IMR-90 (cell line): ENCODE measurements at regions not wholly inside any gene's neighbourhood (a gene's known extent, or its start where the extent isn't known, plus 50 kb on each side); places are given as distances from the start of the nearest gene placed in this dataset.

ENCODE experiments used
- ATAC-seq: fragments of 200-7000 bp; cut with Tn5 transposase; 2 replicates; pipeline ENCODE4 v1.9.1; 2020; ENCODE audit warnings: low read depth, mild to moderate bottlenecking, moderate library complexity
- BruUV-seq: library from RNA; stranded (reverse); fragments of 400-500 nt; replicated peaks from 2 replicates; lab custom pipeline; 2021; lab: Mats Ljungman, UMichigan
- CTCF ChIA-PET: fragments of 300-600 bp; formaldehyde crosslinking; extraction: SDS; loops from one replicate; lab custom pipeline; 2021; ENCODE audit warnings: antibody characterized with exemption; lab: Yijun Ruan, JAX
- POLR2A ChIA-PET: fragments of 300-600 bp; sonication (Branson Sonifier 250); formaldehyde crosslinking; loops from one replicate; lab custom pipeline; 2022; ENCODE audit warnings: antibody characterized with exemption; ENCODE audit not compliant: unreplicated experiment; lab: Charles Lee
- DNase-seq: peaks from one replicate; pipeline ENCODE4 v3.0.0; 2013
- H2AFZ ChIP-seq: replicated peaks from 2 replicates; pipeline ENCODE3; 2013; ENCODE audit warnings: low read length, mild to moderate bottlenecking; ENCODE audit not compliant: poor library complexity
- H2AK5ac ChIP-seq: 2 replicates; pipeline ENCODE4 v1.6.1; 2013; ENCODE audit warnings: low read depth, low read length, inconsistent platforms
- H2AK9ac ChIP-seq: replicated peaks from 2 replicates; pipeline ENCODE3; 2013; ENCODE audit warnings: mild to moderate bottlenecking, low read depth, low read length, moderate library complexity; ENCODE audit not compliant: poor library complexity
- H2BK120ac ChIP-seq: 2 replicates; pipeline ENCODE4 v1.6.1; 2013; ENCODE audit warnings: low read depth, low read length, inconsistent platforms
- H2BK15ac ChIP-seq: 3 replicates; pipeline ENCODE4 v1.6.1; 2013; ENCODE audit warnings: low read depth, low read length, inconsistent platforms
- H2BK20ac ChIP-seq: 2 replicates; pipeline ENCODE4 v1.6.1; 2013; ENCODE audit warnings: low read depth, mild to moderate bottlenecking, inconsistent platforms, low read length, moderate library complexity
- H2BK5ac ChIP-seq: 2 replicates; pipeline ENCODE4 v1.6.1; 2013; ENCODE audit warnings: mild to moderate bottlenecking, low read depth, low read length, inconsistent platforms; ENCODE audit not compliant: poor library complexity, severe bottlenecking
- H3K14ac ChIP-seq: replicated peaks from 2 replicates; pipeline ENCODE4 v1.6.1; 2013; ENCODE audit warnings: low read depth, low read length, inconsistent platforms
- H3K18ac ChIP-seq: 2 replicates; pipeline ENCODE4 v1.6.1; 2013; ENCODE audit warnings: low read depth, low read length, control low read depth
- H3K23ac ChIP-seq: 2 replicates; pipeline ENCODE4 v1.6.1; 2013; ENCODE audit warnings: low read depth, low read length, inconsistent platforms
- H3K27ac ChIP-seq: 2 replicates; pipeline ENCODE4 v1.5.1; 2013; ENCODE audit warnings: mild to moderate bottlenecking, control low read depth, low read length; ENCODE audit not compliant: insufficient read depth
- H3K27me3 ChIP-seq: 2 replicates; pipeline ENCODE4 v1.6.1; 2013; ENCODE audit warnings: low read length; ENCODE audit not compliant: control insufficient read depth, insufficient read depth
- H3K36me3 ChIP-seq: 2 replicates; pipeline ENCODE4 v1.6.1; 2013; ENCODE audit warnings: low read length, mixed read lengths; ENCODE audit not compliant: control insufficient read depth, insufficient read depth
- H3K4ac ChIP-seq: 2 replicates; pipeline ENCODE4 v1.6.1; 2013; ENCODE audit warnings: low read depth, low read length, inconsistent platforms
- H3K4me1 ChIP-seq: 2 replicates; pipeline ENCODE4 v1.6.1; 2013; ENCODE audit warnings: low read length, mixed read lengths; ENCODE audit not compliant: control insufficient read depth, insufficient read depth
- H3K4me2 ChIP-seq: 2 replicates; pipeline ENCODE4 v1.6.1; 2013; ENCODE audit warnings: low read depth, mild to moderate bottlenecking, control low read depth, low read length, moderate library complexity
- H3K4me3 ChIP-seq: 2 replicates; pipeline ENCODE4 v1.5.1; 2013; ENCODE audit warnings: low read depth, mild to moderate bottlenecking, control low read depth, low read length, moderate library complexity; ENCODE audit not compliant: insufficient read depth
- H3K56ac ChIP-seq: 2 replicates; pipeline ENCODE4 v1.6.1; 2013; ENCODE audit warnings: low read length, inconsistent platforms; ENCODE audit not compliant: insufficient read depth; ENCODE audit errors: extremely low read depth
- H3K79me1 ChIP-seq, 2 experiments: 2 replicates each; pipeline ENCODE4 v1.6.1; 2013; ENCODE audit warnings: low read length in 2 of 2, inconsistent platforms in 1 of 2, low read depth in 1 of 2
- H3K9ac ChIP-seq: 2 replicates; pipeline ENCODE4 v1.6.1; 2013; ENCODE audit warnings: low read depth, low read length, control low read depth
- H3K9me1 ChIP-seq: 2 replicates; pipeline ENCODE4 v1.6.1; 2013; ENCODE audit warnings: low read length, inconsistent platforms; ENCODE audit not compliant: insufficient read depth
- H3K9me3 ChIP-seq: 2 replicates; pipeline ENCODE4 v1.6.1; 2013; ENCODE audit warnings: low read length; ENCODE audit not compliant: control insufficient read depth, insufficient read depth
- H4K20me1 ChIP-seq: 2 replicates; pipeline ENCODE4 v1.6.1; 2013; ENCODE audit warnings: low read length, inconsistent platforms; ENCODE audit not compliant: insufficient read depth
- H4K5ac ChIP-seq: 2 replicates; pipeline ENCODE4 v1.6.1; 2013; ENCODE audit warnings: mild to moderate bottlenecking, low read depth, low read length, control low read depth
- H4K8ac ChIP-seq, 2 experiments: 2 replicates each; pipeline ENCODE4 v1.6.1; 2013; ENCODE audit warnings: low read depth in 2 of 2, low read length in 2 of 2, control low read depth in 1 of 2, inconsistent platforms in 1 of 2
- H4K91ac ChIP-seq: 2 replicates; pipeline ENCODE4 v1.6.1; 2013; ENCODE audit warnings: low read depth, low read length, inconsistent platforms; ENCODE audit not compliant: insufficient read depth
- FOS ChIP-seq: fragments of 150-350 bp; IDR thresholded peaks from 2 replicates; pipeline ENCODE4 v1.6.1; 2016; ENCODE audit warnings: low read depth, low read length
- MAFK ChIP-seq: IDR thresholded peaks from 2 replicates; pipeline ENCODE4 v1.6.1; 2012; ENCODE audit warnings: low read depth, low read length, improper control_type of control experiment
- MAZ ChIP-seq: IDR thresholded peaks from 2 replicates; pipeline ENCODE4 v1.6.1; 2012; ENCODE audit warnings: low read depth, mild to moderate bottlenecking, low read length, improper control_type of control experiment, moderate library complexity, borderline replicate concordance
- MXI1 ChIP-seq: IDR thresholded peaks from 2 replicates; pipeline ENCODE4 v1.6.1; 2012; ENCODE audit warnings: low read depth, mild to moderate bottlenecking, low read length, moderate library complexity, borderline replicate concordance
- POLR2A ChIP-seq: IDR thresholded peaks from 2 replicates; pipeline ENCODE4 v1.6.1; 2012; ENCODE audit warnings: mild to moderate bottlenecking, low read depth, low read length
- WGBS, 2 experiments: methylation state at CpG; one replicate each; pipeline versions ENCODE4 v1.1.5 to v1.1.7; 2013; ENCODE audit warnings: missing lambda C conversion rate in 2 of 2; ENCODE audit not compliant: insufficient read length in 1 of 2; ENCODE audit errors: extremely low coverage in 2 of 2; 5-methylcytosine and 5-hydroxymethylcytosine counted together
- dilution Hi-C: fragments of 300-500 bp; cut with HindIII; formaldehyde crosslinking; loops from one replicate; pipeline ENCODE4 v1.14.3; 2018; ENCODE audit warnings: low sequenced_read_pairs; ENCODE audit not compliant: unreplicated experiment
- in situ Hi-C: fragments of 300-500 bp; cut with MboI; formaldehyde crosslinking; loops from 3 replicates; pipeline ENCODE4 v1.14.3; 2019; ENCODE audit warnings: low sequenced_read_pairs, inconsistent platforms, mixed read lengths
- intact Hi-C: fragments of 100-400 bp; cut with micrococcal nuclease; formaldehyde crosslinking; loops from 2 replicates; pipeline ENCODE4 v1.10.0; 2022

DNA sequence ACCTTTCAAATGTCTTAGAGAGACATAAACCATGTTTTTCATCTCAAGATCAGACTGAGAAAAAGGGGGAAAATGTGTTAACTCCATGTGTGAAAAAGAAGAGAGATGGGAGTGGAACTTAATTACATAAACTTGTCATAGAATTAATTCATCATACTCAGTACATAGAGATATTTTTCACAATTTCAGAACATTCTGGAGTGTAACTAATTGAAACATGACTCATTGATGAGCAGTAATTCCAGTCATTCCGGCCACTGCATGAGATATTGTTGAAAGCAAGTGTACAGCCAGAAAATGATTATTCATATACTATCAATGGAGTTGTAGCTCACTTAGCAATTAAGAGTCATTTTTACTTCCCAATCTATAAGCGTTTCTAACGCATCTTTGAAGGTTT, 739.3 kb downstream of the LTN1 start:
- H2AFZ ChIP-seq, result no peak overlapping the region
- peak; percentile 62 for DNase-seq
- dilution Hi-C loops, result no loop called here

More for the DNA sequence above, 739.3 kb downstream of the LTN1 start:
- in situ Hi-C loops, result no loop called here
- CTCF ChIA-PET, result no interaction called here
- peak overlapping the region; percentile 94 for H2BK5ac ChIP-seq
- H3K79me1 ChIP-seq, result no peaks in the 10 kb centered on the region; a peak in 1 of 4 replicates
- H3K27ac ChIP-seq, result peak overlapping the region; percentile 70; the same call in 1 of the 2 replicates
- no TSS peak for BruUV-seq
- 0 out of 2 replicates have a peak, but pooled peaks cover 2% of the 10 kb centered on the region for H3K9me1 ChIP-seq
- H3K4me3 ChIP-seq, result no peak overlapping the region
- H2BK15ac ChIP-seq, result no peak overlapping the region; the same call in 2 of the 3 replicates
- H2AK5ac ChIP-seq, result no peak overlapping the region
- no peak overlapping the region for H2AK9ac ChIP-seq
- H3K4me1 ChIP-seq, result peaks cover 9% of the 10 kb centered on the region
- peak overlapping the region; percentile 42 for H4K91ac ChIP-seq
- no CpG with 5 or more reads among the region's 3 CpGs for WGBS, 2 experiments
- H2BK120ac ChIP-seq, result peak overlapping the region; percentile 78
- H4K20me1 ChIP-seq, result no peaks in the 10 kb centered on the region
- H3K9ac ChIP-seq, result no peak overlapping the region
- H3K27me3 ChIP-seq, result no peaks in the 10 kb centered on the region
- H3K18ac ChIP-seq, result peak overlapping the region; percentile 95
- H4K8ac ChIP-seq, result peak overlapping the region; percentile 40 to 57; a peak in 3 of 4 replicates
- H3K4ac ChIP-seq, result peak overlapping the region; percentile 44; the same call in 1 of the 2 replicates
- H3K14ac ChIP-seq, result peak overlapping the region; percentile 3; the same call in 1 of the 2 replicates
- POLR2A ChIA-PET, result no interaction called here
- H3K9me3 ChIP-seq, result no peaks in the 10 kb centered on the region
- 0 out of 2 replicates have a peak overlapping the region, but pooled peaks have one; percentile 64 for H3K4me2 ChIP-seq
- no peaks in the 10 kb centered on the region for H3K36me3 ChIP-seq
- peak; percentile 79 for ATAC-seq
- no peak overlapping the region; the same call in 1 of the 2 replicates for H4K5ac ChIP-seq
- peak overlapping the region; percentile 26 for H3K23ac ChIP-seq
- H3K56ac ChIP-seq, result peak overlapping the region; percentile 52; the same call in 1 of the 2 replicates
- H2BK20ac ChIP-seq, result peak overlapping the region; percentile 37
- TF ChIP-seq MAZ (no peak), MXI1 (no peak), FOS (peak; percentile 70), MAFK (no peak), POLR2A (no peak)
- intact Hi-C loops, result loop anchor here (10.0 kb wide), 1 partner anchor 71 kb away; no protein-coding TSS in a partner anchor
